NCI-H187 (cell line): ENCODE measurements at regions not wholly inside any gene's neighbourhood (a gene's known extent, or its start where the extent isn't known, plus 50 kb on each side); places are given as distances from the start of the nearest gene placed in this dataset.

Experiments used
- DNase-seq, 2 experiments: peaks; one replicate each; lab custom pipeline; 2025; lab: John Stamatoyannopoulos, UW

- peak; percentile 17 to 37 for DNase-seq
Measured at GRCh38 chr3:70120357-70120966, 120.9 kb downstream of the SAMMSON start.

- no peak for DNase-seq
Measured at GRCh38 chr3:70127192-70127591, 127.7 kb downstream of the SAMMSON start.

DNA sequence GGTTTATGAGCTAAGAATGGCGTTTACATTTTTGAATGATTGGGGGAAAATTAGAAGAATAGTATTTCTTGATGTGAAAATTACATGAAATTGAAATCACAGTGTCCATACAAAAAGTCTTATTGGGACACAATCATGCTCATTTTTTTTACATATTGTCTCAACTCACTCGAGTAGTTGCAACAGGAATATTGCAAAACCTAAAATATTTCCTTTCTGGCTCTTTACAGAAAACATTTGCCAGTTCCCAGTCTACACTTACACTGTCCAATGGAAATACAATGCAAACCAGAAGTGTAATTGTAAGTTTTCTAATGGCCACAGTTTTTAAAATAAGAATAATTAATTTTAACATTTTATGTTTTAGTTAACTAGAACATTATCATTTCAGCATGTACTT lies 137.8 kb downstream of the SAMMSON start:
- DNase-seq = no peak

DNA sequence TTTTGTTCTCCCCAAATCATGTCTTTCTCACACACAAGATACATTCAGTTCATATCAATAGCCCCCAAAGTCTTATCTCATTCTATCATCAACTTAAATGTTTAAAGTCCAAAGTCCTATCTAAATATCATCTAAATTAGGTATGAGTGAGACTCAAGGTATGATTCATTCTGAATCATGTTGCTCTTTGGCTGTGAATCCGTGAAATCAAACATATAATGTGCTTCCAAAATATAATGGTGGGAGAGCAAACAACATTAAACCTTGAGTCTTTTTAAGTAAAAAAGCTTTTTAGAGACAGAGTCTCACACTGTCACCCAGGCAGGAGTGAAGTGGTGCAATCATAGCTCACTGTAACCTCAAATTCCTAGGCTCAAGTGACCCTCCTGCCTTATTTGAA lies 139.1 kb downstream of the SAMMSON start:
- DNase-seq = no peak
